Upper lobe of left lung (tissue), 6 donors: ENCODE measurements at regions not wholly inside any gene's neighbourhood (a gene's known extent, or its start where the extent isn't known, plus 50 kb on each side); places are given as distances from the start of the nearest gene placed in this dataset.

ENCODE experiments used
- ATAC-seq, 2 donors: fragments of 200-7000 bp; cut with Tn5 transposase; one replicate each; pipeline ENCODE4 v1.9.1; 2022; ENCODE audit warnings: mild to moderate bottlenecking in 2 of 2, moderate library complexity in 2 of 2; ENCODE audit not compliant: low FRiP score in 2 of 2
- DNase-seq, 2 donors: peaks; one replicate each; pipeline ENCODE4 v3.0.0-alpha.2; 2019 to 2020
- H3K27ac ChIP-seq, 4 donors: fragments of 200-600 bp; sonication (generic); one replicate each; pipeline ENCODE4 v1.5.1; 2016 to 2019
- H3K27me3 ChIP-seq, 4 donors: fragments of 200-600 bp; sonication (generic); one replicate each; pipeline ENCODE4 v1.5.1; 2017 to 2019
- H3K36me3 ChIP-seq, 4 donors: fragments of 200-600 bp; sonication (generic); one replicate each; pipeline ENCODE4 v1.5.1; 2016 to 2019
- H3K4me1 ChIP-seq, 4 donors: fragments of 200-600 bp; sonication (generic); one replicate each; pipeline ENCODE4 v1.5.1; 2018 to 2019
- H3K4me3 ChIP-seq, 4 donors: fragments of 200-600 bp; sonication (generic); one replicate each; pipeline ENCODE4 v1.5.1; 2017 to 2019; ENCODE audit warnings: mild to moderate bottlenecking in 2 of 4, moderate library complexity in 1 of 4
- H3K9me3 ChIP-seq, 4 donors: fragments of 200-600 bp; sonication (generic); one replicate each; pipeline ENCODE4 v1.5.1; 2018 to 2019
- EP300 ChIP-seq, 4 donors: sonication (generic); formaldehyde crosslinking; IDR thresholded peaks; one replicate each; pipeline ENCODE4 v1.5.1; 2017; ENCODE audit warnings: antibody characterized with exemption in 4 of 4, control low read depth in 2 of 4
- POLR2A ChIP-seq, 4 donors: fragments of 450-650 bp; IDR thresholded peaks; one replicate each; pipeline ENCODE4 v1.5.1; 2016 to 2017; ENCODE audit warnings: antibody characterized with exemption in 4 of 4, mild to moderate bottlenecking in 2 of 4
- POLR2AphosphoS5 ChIP-seq, 2 donors: sonication (generic); formaldehyde crosslinking; IDR thresholded peaks; one replicate each; pipeline ENCODE4 v1.5.1; 2017; ENCODE audit warnings: antibody characterized with exemption in 2 of 2
- WGBS, 2 donors: methylation state at CpG; one replicate each; pipeline ENCODE4 v1.1.5; 2017 to 2018; 5-methylcytosine and 5-hydroxymethylcytosine counted together
- TF ChIP-seq, protein P1 (sequence below), 6 experiments: fragments of 450-650 bp in 4 of 6; fragments of 200-600 bp in 2 of 6; sonication (generic) in 2 of 6; IDR thresholded peaks; one replicate each; pipeline ENCODE4 v1.5.1; 2016 to 2019; ENCODE audit warnings: antibody characterized with exemption in 6 of 6
- donor health status: DM: no; HTN: no; CAD: no; lungs with moderate emphysema.
- donor health status: DM: no; HTN: yes; CAD: no; lungs with severe emphysema.

DNA sequence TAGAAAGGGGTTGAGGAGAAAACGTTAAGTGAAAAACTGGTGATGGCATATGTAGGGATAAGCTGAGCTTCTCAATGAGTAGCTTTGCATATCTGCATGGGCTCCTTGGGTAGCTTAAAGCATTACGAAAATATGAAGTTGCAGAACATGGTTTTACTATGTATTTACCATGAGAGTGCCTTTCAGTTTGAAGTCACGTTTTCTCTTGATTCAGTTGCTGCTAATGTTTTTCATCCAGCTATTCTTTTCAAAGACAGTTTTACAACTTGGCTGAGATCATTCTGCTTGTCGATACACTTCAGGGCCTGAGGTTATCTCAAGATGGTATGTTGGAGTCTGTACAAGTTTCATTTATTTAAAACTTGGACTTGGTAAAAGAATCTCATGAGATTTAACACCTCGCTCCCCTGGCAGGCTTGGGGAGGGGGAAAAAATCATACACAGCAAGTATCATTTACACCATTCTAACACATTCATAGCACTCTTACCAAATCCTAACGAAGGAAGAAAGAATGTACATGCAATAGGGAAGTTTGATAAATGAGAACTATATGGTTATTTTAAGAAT is 103.3 kb upstream of the CMC1 start:
- TF ChIP-seq POLR2AphosphoS5 (IDR thresholded peaks at IDR 0.05) (no peak), POLR2A (IDR thresholded peaks at IDR 0.05) (no peak), EP300 (IDR thresholded peaks at IDR 0.05) (no peak)
- TF ChIP-seq, protein P1, sequence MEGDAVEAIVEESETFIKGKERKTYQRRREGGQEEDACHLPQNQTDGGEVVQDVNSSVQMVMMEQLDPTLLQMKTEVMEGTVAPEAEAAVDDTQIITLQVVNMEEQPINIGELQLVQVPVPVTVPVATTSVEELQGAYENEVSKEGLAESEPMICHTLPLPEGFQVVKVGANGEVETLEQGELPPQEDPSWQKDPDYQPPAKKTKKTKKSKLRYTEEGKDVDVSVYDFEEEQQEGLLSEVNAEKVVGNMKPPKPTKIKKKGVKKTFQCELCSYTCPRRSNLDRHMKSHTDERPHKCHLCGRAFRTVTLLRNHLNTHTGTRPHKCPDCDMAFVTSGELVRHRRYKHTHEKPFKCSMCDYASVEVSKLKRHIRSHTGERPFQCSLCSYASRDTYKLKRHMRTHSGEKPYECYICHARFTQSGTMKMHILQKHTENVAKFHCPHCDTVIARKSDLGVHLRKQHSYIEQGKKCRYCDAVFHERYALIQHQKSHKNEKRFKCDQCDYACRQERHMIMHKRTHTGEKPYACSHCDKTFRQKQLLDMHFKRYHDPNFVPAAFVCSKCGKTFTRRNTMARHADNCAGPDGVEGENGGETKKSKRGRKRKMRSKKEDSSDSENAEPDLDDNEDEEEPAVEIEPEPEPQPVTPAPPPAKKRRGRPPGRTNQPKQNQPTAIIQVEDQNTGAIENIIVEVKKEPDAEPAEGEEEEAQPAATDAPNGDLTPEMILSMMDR (IDR thresholded peaks at IDR 0.05), result no peak
- ATAC-seq, result no peak
- Histone ChIP-seq H3K27ac (no peak overlapping the region), H3K4me1 (peaks cover 0 to 17% (median 4%) of the 10 kb centered on the region in 4 donors), H3K9me3 (no peaks in the 10 kb centered on the region), H3K36me3 (no peaks in the 10 kb centered on the region), H3K27me3 (no peaks in the 10 kb centered on the region), H3K4me3 (no peak overlapping the region)
- 48 to 52% methylated on average over 6 of the region's 6 CpGs for WGBS, 2 donors
- DNase-seq, result no peak

DNA sequence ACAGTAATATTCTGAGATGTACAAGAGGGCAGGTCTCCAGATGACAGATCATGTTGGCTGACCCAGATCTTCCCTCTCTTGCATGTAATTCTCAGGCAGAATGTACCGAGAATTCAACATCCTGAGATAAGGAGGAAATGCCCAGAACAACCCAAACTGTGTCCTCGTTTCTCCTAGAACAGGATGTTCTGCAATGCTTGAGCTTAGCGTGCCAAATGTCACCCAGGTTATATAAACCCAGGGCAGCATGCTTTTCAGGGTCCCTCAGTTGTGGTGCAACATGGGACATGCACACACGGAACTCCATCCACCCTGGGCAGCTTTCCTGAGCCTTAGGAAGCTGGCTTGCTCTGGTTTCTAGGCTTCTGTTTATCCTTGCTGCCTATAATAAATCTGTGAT is 102.1 kb upstream of the CMC1 start:
- H3K27me3 ChIP-seq, result no peaks in the 10 kb centered on the region
- H3K36me3 ChIP-seq, result no peaks in the 10 kb centered on the region
- no peaks in the 10 kb centered on the region for H3K9me3 ChIP-seq
- ATAC-seq (peak in 1 of 2 donors; percentile 43), DNase-seq (peak in 1 of 2 donors; percentile 24)
- H3K27ac ChIP-seq, result peak overlapping the region in 2 of 4 donors; percentile 21 to 31
- no peak overlapping the region for H3K4me3 ChIP-seq
- TF ChIP-seq, protein P1 (IDR thresholded peaks at IDR 0.05), result no peak
- TF ChIP-seq POLR2AphosphoS5 (IDR thresholded peaks at IDR 0.05) (peak; percentile 40 to 77), POLR2A (IDR thresholded peaks at IDR 0.05) (no peak), EP300 (IDR thresholded peaks at IDR 0.05) (peak in 2 of 4 donors; percentile 77 to 94)
- 34 to 42% methylated on average over 4 of the region's 4 CpGs for WGBS, 2 donors
- peaks cover 0 to 17% (median 4%) of the 10 kb centered on the region in 4 donors for H3K4me1 ChIP-seq

DNA sequence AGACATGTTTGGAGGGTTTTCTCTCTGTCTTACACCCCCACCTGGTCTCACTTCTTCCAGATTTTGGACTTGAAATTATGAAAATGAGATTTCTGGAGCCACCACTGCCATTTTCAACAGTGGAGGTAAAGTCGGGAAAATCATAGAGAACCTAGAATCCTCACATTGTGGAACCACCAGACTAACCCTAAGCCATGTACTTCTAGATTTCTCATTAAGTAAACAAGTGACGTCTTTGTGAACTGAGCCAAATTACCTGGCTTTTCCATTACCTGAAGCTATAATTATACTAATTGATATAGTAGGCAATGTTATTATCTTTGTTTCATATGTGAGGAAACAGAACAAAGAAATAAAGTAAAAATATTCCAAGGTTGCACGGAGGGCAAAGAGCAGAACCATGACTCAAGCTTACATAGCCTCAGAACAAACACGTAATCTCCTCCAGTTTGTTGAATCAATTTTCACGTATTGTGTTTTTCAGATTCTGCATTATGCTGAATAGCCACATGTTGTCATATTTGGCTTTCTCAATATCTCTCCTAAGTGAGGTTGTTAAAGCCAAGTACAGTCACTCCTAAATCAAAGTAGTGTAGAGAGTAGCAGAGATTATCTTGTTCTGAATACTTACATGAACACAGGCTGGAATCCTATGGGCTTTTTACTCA is 101.3 kb upstream of the CMC1 start:
- Histone ChIP-seq H3K36me3 (no peaks in the 10 kb centered on the region), H3K9me3 (no peaks in the 10 kb centered on the region), H3K4me1 (peaks cover 0 to 17% (median 4%) of the 10 kb centered on the region in 4 donors), H3K27ac (peak overlapping the region in 3 of 4 donors; percentile 16 to 31 (median 21)), H3K4me3 (no peak overlapping the region), H3K27me3 (no peaks in the 10 kb centered on the region)
- 74 to 85% methylated on average over 5 of the region's 5 CpGs for WGBS, 2 donors
- TF ChIP-seq POLR2AphosphoS5 (IDR thresholded peaks at IDR 0.05), result no peak
- no peak for TF ChIP-seq POLR2A (IDR thresholded peaks at IDR 0.05)
- TF ChIP-seq EP300 (IDR thresholded peaks at IDR 0.05), result no peak
- TF ChIP-seq, protein P1 (IDR thresholded peaks at IDR 0.05), result no peak
- ATAC-seq, result no peak
- DNase-seq, result no peak

DNA sequence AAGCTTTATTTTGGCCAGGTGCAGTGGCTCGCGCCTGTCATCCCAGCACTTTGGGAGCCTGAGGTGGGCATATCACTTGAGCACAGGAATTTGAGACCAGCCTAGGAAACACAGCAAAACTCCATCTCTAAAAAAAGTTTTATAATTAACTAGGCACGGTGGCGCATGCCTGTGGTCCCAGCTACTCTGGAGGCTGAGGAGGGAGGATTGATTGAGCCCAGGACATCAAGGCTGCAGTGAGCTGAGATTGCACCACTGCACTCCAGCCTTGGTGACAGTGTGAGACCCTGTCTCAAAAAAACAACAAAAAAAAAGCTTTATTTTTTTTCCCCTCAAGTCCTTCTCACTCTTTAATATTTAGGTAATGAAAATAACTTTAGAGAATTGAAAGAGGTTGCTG is 100.8 kb upstream of the CMC1 start:
- no peaks in the 10 kb centered on the region for H3K27me3 ChIP-seq
- TF ChIP-seq, protein P1 (IDR thresholded peaks at IDR 0.05), result no peak
- no peak for TF ChIP-seq POLR2AphosphoS5 (IDR thresholded peaks at IDR 0.05)
- no peak overlapping the region for H3K27ac ChIP-seq
- no peaks in the 10 kb centered on the region for H3K36me3 ChIP-seq
- H3K9me3 ChIP-seq, result no peaks in the 10 kb centered on the region
- no peak for ATAC-seq
- peaks cover 0 to 17% (median 4%) of the 10 kb centered on the region in 4 donors for H3K4me1 ChIP-seq
- DNase-seq, result no peak
- H3K4me3 ChIP-seq, result no peak overlapping the region
- WGBS, 2 donors, result 92 to 93% methylated on average over 4 of the region's 4 CpGs

DNA sequence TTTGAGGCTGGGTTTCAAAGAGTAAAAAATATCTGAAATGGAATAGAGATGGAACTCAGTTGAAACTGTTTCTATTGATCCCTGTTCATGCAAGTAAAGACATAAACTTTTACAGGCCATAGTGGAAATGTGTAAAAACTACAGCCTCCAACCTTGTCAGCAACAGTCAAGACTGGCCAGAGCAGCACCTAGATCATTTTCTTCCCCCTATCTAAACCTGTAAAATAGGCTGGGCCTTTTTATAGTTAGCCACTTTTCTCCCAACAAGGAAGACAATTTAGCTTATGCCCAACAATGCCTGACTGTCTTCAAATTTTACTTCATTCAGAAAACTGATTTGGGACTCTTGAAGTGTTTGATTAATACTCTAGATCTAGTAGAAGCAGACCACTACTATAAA is 91.5 kb upstream of the CMC1 start:
- H3K9me3 ChIP-seq, result peaks cover 0 to 4% (median 2%) of the 10 kb centered on the region in 4 donors

More for the DNA sequence above, 91.5 kb upstream of the CMC1 start:
- H3K36me3 ChIP-seq, result no peaks in the 10 kb centered on the region
- no peak for ATAC-seq
- H3K4me3 ChIP-seq, result no peak overlapping the region
- TF ChIP-seq POLR2A (IDR thresholded peaks at IDR 0.05) (no peak), POLR2AphosphoS5 (IDR thresholded peaks at IDR 0.05) (no peak), EP300 (IDR thresholded peaks at IDR 0.05) (no peak)
- TF ChIP-seq, protein P1 (IDR thresholded peaks at IDR 0.05), result no peak
- no peak for DNase-seq
- H3K27me3 ChIP-seq, result no peaks in the 10 kb centered on the region
- H3K27ac ChIP-seq, result no peak overlapping the region
- peaks cover 0 to 13% (median 4%) of the 10 kb centered on the region in 4 donors for H3K4me1 ChIP-seq
